Smooth muscle cell (in vitro differentiated cells): ENCODE measurements at regions not wholly inside any gene's neighbourhood (a gene's known extent, or its start where the extent isn't known, plus 50 kb on each side); places are given as distances from the start of the nearest gene placed in this dataset.
A peak's percentile ranks its signal among the peaks of the same experiment; 100 is the strongest.
"Not testable (repeated sequence)": the region's sequence is repeated elsewhere in the genome, so short reads cannot be mapped to it uniquely, and the experiment has no call there.

Source experiments
- DNase-seq: peaks from one replicate; lab custom pipeline; 2025; ENCODE audit not compliant: unreplicated experiment; lab: John Stamatoyannopoulos, UW
- H2AFZ ChIP-seq: fragments of 200-600 bp; sonication (generic); 2 replicates; pipeline ENCODE4 v1.6.0; 2016; ENCODE audit warnings: antibody characterized with exemption, low read depth, mild to moderate bottlenecking
- H3F3A ChIP-seq: fragments of 200-600 bp; sonication (generic); 2 replicates; pipeline ENCODE4 v1.6.0; 2017; ENCODE audit warnings: antibody characterized with exemption, low read depth
- H3K27ac ChIP-seq: fragments of 200-600 bp; sonication (generic); 2 replicates; pipeline ENCODE4 v1.5.1; 2016; ENCODE audit warnings: low read depth, mild to moderate bottlenecking
- H3K27me3 ChIP-seq: fragments of 200-600 bp; sonication (generic); 2 replicates; pipeline ENCODE4 v1.6.1; 2016; ENCODE audit warnings: low read depth, mild to moderate bottlenecking
- H3K36me3 ChIP-seq: fragments of 200-600 bp; sonication (generic); 2 replicates; pipeline ENCODE4 v1.5.1; 2016; ENCODE audit warnings: low read depth
- H3K4me1 ChIP-seq: fragments of 200-600 bp; sonication (generic); 2 replicates; pipeline ENCODE4 v1.5.1; 2016; ENCODE audit warnings: low read depth
- H3K4me2 ChIP-seq: fragments of 200-600 bp; sonication (generic); 2 replicates; pipeline ENCODE4 v1.6.0; 2016; ENCODE audit warnings: mild to moderate bottlenecking
- H3K4me3 ChIP-seq: fragments of 200-600 bp; sonication (generic); 2 replicates; pipeline ENCODE4 v1.5.1; 2016; ENCODE audit warnings: mild to moderate bottlenecking
- H3K79me2 ChIP-seq: fragments of 200-600 bp; sonication (generic); 2 replicates; pipeline ENCODE4 v1.6.0; 2016; ENCODE audit warnings: low read depth, mild to moderate bottlenecking
- H3K9ac ChIP-seq: fragments of 200-600 bp; sonication (generic); 2 replicates; pipeline ENCODE4 v1.6.0; 2016; ENCODE audit warnings: low read depth
- H3K9me3 ChIP-seq: fragments of 200-600 bp; sonication (generic); replicated peaks from 2 replicates; pipeline ENCODE4 v1.5.1; 2016; ENCODE audit warnings: low read depth
- H4K20me1 ChIP-seq: fragments of 200-600 bp; sonication (generic); 2 replicates; pipeline ENCODE4 v1.6.0; 2016; ENCODE audit warnings: low read depth
- WGBS: methylation state at CpG from one replicate; pipeline ENCODE4 v1.1.7; 2016; ENCODE audit warnings: low lambda C conversion rate; 5-methylcytosine and 5-hydroxymethylcytosine counted together
- TF ChIP-seq, protein P1 (sequence below): fragments of 200-600 bp; sonication (generic); IDR thresholded peaks from 2 replicates; pipeline ENCODE4 v1.5.1; 2017; ENCODE audit warnings: borderline replicate concordance, mild to moderate bottlenecking, antibody characterized with exemption; ENCODE audit not compliant: insufficient read depth, poor library complexity, severe bottlenecking

- H3K9ac ChIP-seq = no peak overlapping the region
- no peaks in the 10 kb centered on the region for H3K27me3 ChIP-seq
- no peaks in the 10 kb centered on the region for H3K36me3 ChIP-seq
- peak overlapping the region; percentile 57 for H3K27ac ChIP-seq
- DNase-seq = no peak
- no peak overlapping the region for H3K4me2 ChIP-seq
- no peak overlapping the region for H3K4me3 ChIP-seq
- WGBS = 55% methylated on average over 1 of the region's 1 CpG
- H3K4me1 ChIP-seq = no peaks in the 10 kb centered on the region
- no peaks in the 10 kb centered on the region for H4K20me1 ChIP-seq
- no peaks in the 10 kb centered on the region for H3K9me3 ChIP-seq
- H3F3A ChIP-seq = no peaks in the 10 kb centered on the region
- TF ChIP-seq, protein P1, sequence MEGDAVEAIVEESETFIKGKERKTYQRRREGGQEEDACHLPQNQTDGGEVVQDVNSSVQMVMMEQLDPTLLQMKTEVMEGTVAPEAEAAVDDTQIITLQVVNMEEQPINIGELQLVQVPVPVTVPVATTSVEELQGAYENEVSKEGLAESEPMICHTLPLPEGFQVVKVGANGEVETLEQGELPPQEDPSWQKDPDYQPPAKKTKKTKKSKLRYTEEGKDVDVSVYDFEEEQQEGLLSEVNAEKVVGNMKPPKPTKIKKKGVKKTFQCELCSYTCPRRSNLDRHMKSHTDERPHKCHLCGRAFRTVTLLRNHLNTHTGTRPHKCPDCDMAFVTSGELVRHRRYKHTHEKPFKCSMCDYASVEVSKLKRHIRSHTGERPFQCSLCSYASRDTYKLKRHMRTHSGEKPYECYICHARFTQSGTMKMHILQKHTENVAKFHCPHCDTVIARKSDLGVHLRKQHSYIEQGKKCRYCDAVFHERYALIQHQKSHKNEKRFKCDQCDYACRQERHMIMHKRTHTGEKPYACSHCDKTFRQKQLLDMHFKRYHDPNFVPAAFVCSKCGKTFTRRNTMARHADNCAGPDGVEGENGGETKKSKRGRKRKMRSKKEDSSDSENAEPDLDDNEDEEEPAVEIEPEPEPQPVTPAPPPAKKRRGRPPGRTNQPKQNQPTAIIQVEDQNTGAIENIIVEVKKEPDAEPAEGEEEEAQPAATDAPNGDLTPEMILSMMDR = no peak
- no peak overlapping the region for H2AFZ ChIP-seq
- no peaks in the 10 kb centered on the region for H3K79me2 ChIP-seq
These were observed 227.8 kb upstream of the TACR3 start for GRCh38 chr4:103947617-103948016.

DNA sequence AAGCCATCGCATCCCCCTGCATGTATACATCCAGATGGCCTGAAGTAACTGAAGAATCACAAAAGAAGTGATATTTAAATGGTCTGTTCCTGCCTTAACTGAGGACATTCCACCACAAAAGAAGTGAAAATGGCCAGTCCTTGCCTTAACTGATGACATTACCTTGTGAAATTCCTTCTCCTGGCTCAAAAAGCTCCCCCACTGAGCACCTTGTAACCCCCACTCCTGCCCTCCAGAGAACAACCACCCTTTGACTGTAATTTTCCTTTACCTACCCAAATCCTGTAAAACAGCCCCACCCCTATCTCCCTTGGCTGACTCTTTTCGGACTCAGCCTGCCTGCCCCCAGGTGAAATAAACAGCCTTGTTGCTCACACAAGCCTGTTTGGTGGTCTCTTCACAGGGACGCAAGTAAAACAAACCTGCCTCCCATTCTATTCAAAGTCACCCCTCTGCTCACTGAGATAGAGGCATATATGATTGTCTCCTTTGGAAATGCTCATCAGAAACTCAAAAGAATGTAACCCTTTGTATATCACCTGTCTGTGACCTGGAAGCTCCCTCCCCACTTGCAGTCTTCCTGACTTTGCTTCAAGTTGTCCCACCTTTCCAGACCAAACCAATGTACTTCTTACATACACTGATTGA, 227.0 kb upstream of the TACR3 start:
- H2AFZ ChIP-seq, H3K79me2 ChIP-seq, H4K20me1 ChIP-seq, H3K4me3 ChIP-seq, H3K4me1 ChIP-seq, H3K4me2 ChIP-seq, H3K9me3 ChIP-seq, H3K36me3 ChIP-seq, H3F3A ChIP-seq, H3K27me3 ChIP-seq, DNase-seq, H3K9ac ChIP-seq: not testable (repeated sequence)
- WGBS = 56% methylated on average over 3 of the region's 3 CpGs
- peak overlapping the region; percentile 29 for H3K27ac ChIP-seq

DNA sequence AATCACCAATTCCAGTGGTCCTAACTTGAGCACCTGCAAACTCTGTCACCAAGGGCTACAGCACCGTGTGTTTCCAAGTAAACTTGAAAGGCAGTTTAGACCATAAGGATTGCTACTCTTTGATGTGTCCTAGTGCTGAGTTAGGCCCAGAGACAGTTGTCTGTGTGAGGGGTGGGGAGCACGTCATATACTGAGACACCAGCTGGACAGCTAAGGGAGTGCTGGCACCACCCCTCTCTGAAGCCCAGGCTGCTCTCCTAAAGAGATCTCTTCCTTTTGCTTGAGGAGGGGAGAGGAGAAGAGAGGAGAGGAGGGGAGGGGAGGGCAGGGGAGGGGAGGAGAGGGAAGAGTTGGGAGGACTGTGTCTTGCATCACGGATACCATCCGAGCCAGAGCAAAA, 218.7 kb upstream of the TACR3 start:
- Histone ChIP-seq H3K9ac (no peak overlapping the region), H3K27me3 (no peaks in the 10 kb centered on the region), H3K36me3 (no peaks in the 10 kb centered on the region), H3K4me1 (no peaks in the 10 kb centered on the region), H3F3A (no peaks in the 10 kb centered on the region), H3K9me3 (no peaks in the 10 kb centered on the region), H3K4me2 (no peak overlapping the region), H3K27ac (no peak overlapping the region), H3K4me3 (no peak overlapping the region), H2AFZ (no peak overlapping the region), H4K20me1 (no peaks in the 10 kb centered on the region), H3K79me2 (no peaks in the 10 kb centered on the region)
- 90% methylated on average over 4 of the region's 4 CpGs for whole genome bisulfite sequencing
- DNase-seq = no peak
- TF ChIP-seq, protein P1 = no peak

DNA sequence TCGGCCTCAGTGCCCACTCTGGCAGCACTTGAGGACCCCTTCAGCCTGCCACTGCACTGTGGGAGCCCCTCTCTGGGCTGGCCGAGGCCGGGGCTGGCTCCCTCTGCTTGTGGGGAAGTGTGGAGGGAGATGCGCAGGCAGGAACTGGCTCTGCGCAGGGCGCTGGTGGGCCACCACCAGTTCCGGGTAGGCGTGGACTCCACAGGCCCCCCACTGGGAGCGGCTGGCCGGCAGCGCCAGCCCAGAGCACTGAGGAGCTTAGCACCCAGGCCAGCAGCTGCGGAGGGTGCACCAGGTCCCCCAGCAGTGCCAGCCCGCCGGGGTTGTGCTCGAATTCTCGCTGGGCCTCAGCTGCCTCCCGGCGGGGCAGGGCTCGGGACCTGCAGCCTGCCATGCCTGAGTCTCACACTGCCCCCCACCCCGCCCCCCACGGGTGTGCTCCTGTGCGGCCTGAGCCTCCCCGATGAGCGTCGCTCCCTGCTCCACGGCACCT, 216.9 kb upstream of the TACR3 start:
- Histone ChIP-seq H3F3A (no peaks in the 10 kb centered on the region), H3K79me2 (no peaks in the 10 kb centered on the region), H3K27me3 (no peaks in the 10 kb centered on the region), H3K9me3 (no peaks in the 10 kb centered on the region), H3K4me2 (no peak overlapping the region), H3K27ac (no peak overlapping the region), H3K9ac (no peak overlapping the region), H3K4me3 (no peak overlapping the region), H4K20me1 (no peaks in the 10 kb centered on the region), H3K36me3 (no peaks in the 10 kb centered on the region), H2AFZ (no peak overlapping the region), H3K4me1 (no peaks in the 10 kb centered on the region)
- WGBS = 97% methylated on average over 20 of the region's 26 CpGs
- TF ChIP-seq, protein P1 = no peak
- DNase-seq = no peak
